ENCODE measurements at regions not wholly inside any gene's neighbourhood (a gene's known extent, or its start where the extent isn't known, plus 50 kb on each side); places are given as distances from the start of the nearest gene placed in this dataset.

GRCh38 chr10:130875116-130875515 is 436.4 kb downstream of the TCERG1L start:
- no peak for DNase-seq
- no peaks in the 10 kb centered on the region for H3K36me3 Mint-ChIP-seq (ENCODE audit: low read depth)
- no peaks in the 10 kb centered on the region for H3K9me3 Mint-ChIP-seq
- intact Hi-C loops (cut with micrococcal nuclease): no loop called here
- H3K27me3 Mint-ChIP-seq (ENCODE audit: low read depth): peaks cover 6% of the 10 kb centered on the region
- H3K4me3 Mint-ChIP-seq: no peak overlapping the region
- H3K4me1 Mint-ChIP-seq (ENCODE audit: low read depth): peaks cover 2% of the 10 kb centered on the region
- H3K27ac Mint-ChIP-seq: no peak overlapping the region
- CTCF ChIA-PET: interaction anchor here (0.5 kb wide), 1 partner anchor 955 kb away, joined by 3 read pairs; no protein-coding TSS in a partner anchor

DNA sequence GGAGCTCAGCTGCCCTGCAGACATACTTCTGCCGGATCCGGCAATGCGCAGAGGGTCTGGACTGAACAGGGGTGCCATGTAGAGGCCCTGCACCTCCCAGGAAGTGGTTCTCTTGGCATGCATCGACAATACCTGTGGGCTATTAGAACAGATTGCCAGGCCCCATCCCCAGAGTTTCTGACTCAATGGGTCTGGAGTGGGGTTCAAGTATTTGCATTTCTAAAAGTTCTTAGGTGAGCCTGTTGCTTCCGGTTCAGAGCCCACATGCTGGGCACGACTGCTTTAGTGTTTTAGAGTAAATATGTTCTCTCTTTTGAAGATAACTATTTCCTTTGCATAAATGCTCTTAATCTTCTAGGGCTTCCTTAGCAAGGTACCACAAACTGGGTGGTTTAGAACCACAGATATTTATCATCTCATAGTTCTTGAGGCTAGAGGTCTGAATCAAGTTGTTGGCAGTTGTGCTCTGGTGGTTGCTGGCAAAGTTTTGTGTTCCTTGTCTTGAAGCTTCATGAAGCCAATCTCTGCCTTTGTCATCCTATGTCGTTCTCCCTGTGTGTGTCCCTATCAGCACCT is 435.5 kb downstream of the TCERG1L start:
- H3K4me3 Mint-ChIP-seq: no peak overlapping the region
- H3K4me1 Mint-ChIP-seq (ENCODE audit: low read depth): peaks cover 2% of the 10 kb centered on the region
- intact Hi-C loops (cut with micrococcal nuclease): no loop called here
- no peak for DNase-seq
- peaks cover 6% of the 10 kb centered on the region for H3K27me3 Mint-ChIP-seq (ENCODE audit: low read depth)
- H3K27ac Mint-ChIP-seq: no peak overlapping the region
- CTCF ChIA-PET: no interaction called here
- no peaks in the 10 kb centered on the region for H3K36me3 Mint-ChIP-seq (ENCODE audit: low read depth)
- no peaks in the 10 kb centered on the region for H3K9me3 Mint-ChIP-seq

DNA sequence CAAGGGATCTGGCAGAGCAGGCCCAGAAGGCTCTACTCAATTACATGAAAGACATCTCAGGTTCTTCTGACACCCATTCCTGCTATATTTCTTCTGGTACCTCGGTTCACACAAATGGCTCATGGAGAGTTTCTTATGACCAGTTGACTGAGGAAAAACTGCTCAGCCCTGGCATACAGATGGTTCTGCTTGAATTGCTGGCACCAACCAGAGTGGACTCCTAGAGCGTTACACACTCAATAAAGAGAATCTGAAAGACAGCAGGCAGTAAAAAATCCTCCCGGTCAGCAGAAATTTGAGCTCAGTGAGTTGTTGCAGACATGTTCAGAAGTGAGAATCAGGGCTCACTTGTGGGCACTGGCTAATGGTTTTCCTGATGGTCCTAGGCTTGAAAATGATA is 434.4 kb downstream of the TCERG1L start:
- intact Hi-C loops (cut with micrococcal nuclease): no loop called here
- H3K27ac Mint-ChIP-seq: no peak overlapping the region
- H3K9me3 Mint-ChIP-seq: no peaks in the 10 kb centered on the region
- CTCF ChIA-PET: no interaction called here
- no peak overlapping the region for H3K4me3 Mint-ChIP-seq
- peaks cover under 1% of the 10 kb centered on the region for H3K27me3 Mint-ChIP-seq (ENCODE audit: low read depth)
- H3K4me1 Mint-ChIP-seq (ENCODE audit: low read depth): peaks cover 2% of the 10 kb centered on the region
- DNase-seq: no peak
- no peaks in the 10 kb centered on the region for H3K36me3 Mint-ChIP-seq (ENCODE audit: low read depth)

DNA sequence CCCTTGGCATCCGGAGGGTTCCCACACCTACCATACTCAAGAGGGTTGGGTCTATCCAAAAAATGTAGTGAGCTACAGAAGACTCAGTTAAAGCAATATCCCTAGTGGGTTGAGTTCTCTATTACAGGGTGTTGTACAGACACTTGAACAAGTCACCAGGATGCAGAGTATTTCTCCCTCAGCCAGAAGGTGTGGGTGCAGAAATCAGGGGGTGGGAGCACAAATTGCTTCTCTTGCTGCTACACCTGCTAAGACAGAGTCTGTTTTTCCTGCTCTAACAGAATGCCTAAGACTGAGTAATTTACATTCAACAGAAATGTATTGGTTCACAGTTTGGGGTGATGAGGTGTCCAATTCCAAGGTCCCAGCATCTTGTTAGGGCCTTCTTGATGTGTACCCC is 433.4 kb downstream of the TCERG1L start:
- H3K36me3 Mint-ChIP-seq (ENCODE audit: low read depth): no peaks in the 10 kb centered on the region
- DNase-seq: no peak
- peaks cover 2% of the 10 kb centered on the region for H3K4me1 Mint-ChIP-seq (ENCODE audit: low read depth)
- intact Hi-C loops (cut with micrococcal nuclease): no loop called here
- no peak overlapping the region for H3K27ac Mint-ChIP-seq
- no peaks in the 10 kb centered on the region for H3K27me3 Mint-ChIP-seq (ENCODE audit: low read depth)
- H3K9me3 Mint-ChIP-seq: no peaks in the 10 kb centered on the region
- no peak overlapping the region for H3K4me3 Mint-ChIP-seq
- CTCF ChIA-PET: no interaction called here

DNA sequence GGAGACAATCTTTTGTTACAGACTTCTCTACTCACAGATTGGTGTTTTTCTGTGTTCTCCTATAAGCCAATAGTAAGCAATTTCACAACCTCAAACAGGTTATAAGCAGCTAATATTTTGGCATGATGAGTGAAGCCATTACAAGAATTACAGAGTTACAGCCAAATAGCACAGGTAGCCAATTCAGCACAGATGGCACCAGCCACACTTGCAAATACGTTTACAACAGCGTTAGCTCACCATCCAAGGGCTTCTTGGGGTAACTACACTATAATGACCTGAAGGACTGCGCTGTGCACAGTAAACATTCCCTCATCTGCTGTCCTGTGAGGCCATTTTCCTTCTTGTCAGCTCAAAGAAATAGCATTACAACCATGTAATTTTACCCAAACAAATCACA is 428.6 kb downstream of the TCERG1L start:
- H3K36me3 Mint-ChIP-seq (ENCODE audit: low read depth): no peaks in the 10 kb centered on the region
- H3K9me3 Mint-ChIP-seq: no peaks in the 10 kb centered on the region
- DNase-seq: no peak
- H3K4me3 Mint-ChIP-seq: no peak overlapping the region
- H3K27me3 Mint-ChIP-seq (ENCODE audit: low read depth): peaks cover 7% of the 10 kb centered on the region
- CTCF ChIA-PET: no interaction called here
- no peak overlapping the region for H3K27ac Mint-ChIP-seq
- intact Hi-C loops (cut with micrococcal nuclease): no loop called here
- H3K4me1 Mint-ChIP-seq (ENCODE audit: low read depth): no peaks in the 10 kb centered on the region

- DNase-seq: no peak
- intact Hi-C loops (cut with micrococcal nuclease): no loop called here
- CTCF ChIA-PET: no interaction called here
- peaks cover 7% of the 10 kb centered on the region for H3K27me3 Mint-ChIP-seq (ENCODE audit: low read depth)
- H3K27ac Mint-ChIP-seq: no peak overlapping the region
- no peak overlapping the region for H3K4me3 Mint-ChIP-seq
- H3K4me1 Mint-ChIP-seq (ENCODE audit: low read depth): peaks cover 2% of the 10 kb centered on the region
- H3K36me3 Mint-ChIP-seq (ENCODE audit: low read depth): no peaks in the 10 kb centered on the region
- no peaks in the 10 kb centered on the region for H3K9me3 Mint-ChIP-seq
Measured at GRCh38 chr10:130884456-130884855, 427.1 kb downstream of the TCERG1L start.

DNA sequence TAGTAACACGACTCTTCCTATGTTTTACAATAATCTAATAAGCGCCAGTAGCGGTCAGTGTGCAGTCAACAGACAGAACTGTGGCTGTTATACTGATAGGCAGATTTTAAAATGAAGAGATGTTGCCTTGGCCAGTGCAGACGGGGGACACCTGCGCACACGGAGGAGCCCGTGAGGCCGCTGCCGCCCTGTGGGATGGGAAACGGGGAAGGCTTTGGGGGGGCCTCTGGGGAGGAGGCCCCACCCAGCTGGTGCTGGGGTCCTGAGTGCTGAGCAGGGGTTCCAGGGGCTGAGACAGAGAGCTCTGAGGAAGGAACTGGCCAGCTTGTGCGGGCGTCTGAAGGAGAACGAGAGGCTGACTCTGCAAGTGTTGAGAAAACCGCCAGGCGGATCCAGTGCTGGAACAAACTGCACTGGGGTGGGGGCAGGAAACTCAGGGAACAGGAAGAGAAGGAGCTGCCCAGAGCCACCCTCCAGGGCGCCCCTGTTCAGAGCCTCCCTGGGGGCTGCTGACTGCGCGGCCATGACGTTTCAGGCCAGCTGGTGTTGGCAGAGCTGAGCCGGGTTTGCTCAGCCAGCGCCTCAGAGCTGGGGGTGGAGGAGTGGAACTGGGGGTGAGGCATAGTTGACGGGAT is 426.4 kb downstream of the TCERG1L start:
- Mint-ChIP-seq H3K9me3 (no peaks in the 10 kb centered on the region), H3K36me3 (ENCODE audit: low read depth) (no peaks in the 10 kb centered on the region)
- intact Hi-C loops (cut with micrococcal nuclease): no loop called here

DNA sequence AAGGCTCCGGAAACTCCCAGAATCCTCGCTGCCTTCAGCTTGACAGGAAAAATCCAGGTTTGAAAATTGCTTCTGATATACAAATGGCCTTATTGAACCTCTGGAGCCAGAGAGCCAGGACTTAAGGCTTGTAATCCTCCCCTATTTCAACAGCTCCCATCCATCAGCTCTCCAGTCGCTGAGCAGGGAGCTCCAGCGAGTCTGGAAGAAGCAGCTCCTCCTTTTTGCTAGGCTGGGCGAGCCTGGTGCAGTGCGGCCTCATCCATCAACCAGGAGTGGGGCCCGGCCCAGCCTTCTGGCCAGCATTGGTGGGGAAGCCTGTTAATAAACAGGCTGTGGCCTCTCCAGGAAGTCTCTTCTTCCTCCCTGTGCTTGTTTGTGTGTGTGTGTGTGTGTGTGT is 424.4 kb downstream of the TCERG1L start:
- H3K9me3 Mint-ChIP-seq: no peaks in the 10 kb centered on the region
- CTCF ChIA-PET: interaction anchor here (0.7 kb wide), 1 partner anchor 1592 kb away, joined by 4 read pairs; no protein-coding TSS in a partner anchor
- peaks cover 7% of the 10 kb centered on the region for H3K27me3 Mint-ChIP-seq (ENCODE audit: low read depth)
- peaks cover 2% of the 10 kb centered on the region for H3K4me1 Mint-ChIP-seq (ENCODE audit: low read depth)
- intact Hi-C loops (cut with micrococcal nuclease): no loop called here
- no peaks in the 10 kb centered on the region for H3K36me3 Mint-ChIP-seq (ENCODE audit: low read depth)
- no peak overlapping the region for H3K4me3 Mint-ChIP-seq
- H3K27ac Mint-ChIP-seq: no peak overlapping the region
- DNase-seq: no peak

More for the DNA sequence above, 426.4 kb downstream of the TCERG1L start:
- H3K27ac Mint-ChIP-seq: no peak overlapping the region
- no peak overlapping the region for H3K4me3 Mint-ChIP-seq
- peaks cover 7% of the 10 kb centered on the region for H3K27me3 Mint-ChIP-seq (ENCODE audit: low read depth)
- DNase-seq: no peak
- CTCF ChIA-PET: no interaction called here
- H3K4me1 Mint-ChIP-seq (ENCODE audit: low read depth): peaks cover 2% of the 10 kb centered on the region

GRCh38 chr10:130888493-130888892 is 423.0 kb downstream of the TCERG1L start:
- Mint-ChIP-seq H3K9me3 (no peaks in the 10 kb centered on the region), H3K4me1 (ENCODE audit: low read depth) (peaks cover 2% of the 10 kb centered on the region), H3K27ac (no peak overlapping the region), H3K27me3 (ENCODE audit: low read depth) (peaks cover 7% of the 10 kb centered on the region), H3K36me3 (ENCODE audit: low read depth) (no peaks in the 10 kb centered on the region), H3K4me3 (no peak overlapping the region)
- intact Hi-C loops (cut with micrococcal nuclease): no loop called here
- DNase-seq: no peak
- CTCF ChIA-PET: no interaction called here

- Mint-ChIP-seq H3K9me3 (no peaks in the 10 kb centered on the region), H3K36me3 (ENCODE audit: low read depth) (no peaks in the 10 kb centered on the region), H3K4me3 (no peak overlapping the region), H3K4me1 (ENCODE audit: low read depth) (peaks cover 2% of the 10 kb centered on the region), H3K27me3 (ENCODE audit: low read depth) (peaks cover 7% of the 10 kb centered on the region), H3K27ac (no peak overlapping the region)
- intact Hi-C loops (cut with micrococcal nuclease): no loop called here
- no peak for DNase-seq
- CTCF ChIA-PET: no interaction called here
Measured at GRCh38 chr10:130889240-130889639, 422.3 kb downstream of the TCERG1L start.

- Mint-ChIP-seq H3K4me1 (ENCODE audit: low read depth) (peaks cover 2% of the 10 kb centered on the region), H3K9me3 (no peaks in the 10 kb centered on the region), H3K27me3 (ENCODE audit: low read depth) (peaks cover 7% of the 10 kb centered on the region), H3K4me3 (no peak overlapping the region), H3K27ac (no peak overlapping the region), H3K36me3 (ENCODE audit: low read depth) (no peaks in the 10 kb centered on the region)
- intact Hi-C loops (cut with micrococcal nuclease): no loop called here
- no peak for DNase-seq
- CTCF ChIA-PET: no interaction called here
Measured at GRCh38 chr10:130889780-130890179, 421.7 kb downstream of the TCERG1L start.

- Mint-ChIP-seq H3K9me3 (no peaks in the 10 kb centered on the region), H3K4me3 (no peak overlapping the region), H3K4me1 (ENCODE audit: low read depth) (peaks cover 2% of the 10 kb centered on the region), H3K27me3 (ENCODE audit: low read depth) (peaks cover 4% of the 10 kb centered on the region), H3K36me3 (ENCODE audit: low read depth) (no peaks in the 10 kb centered on the region), H3K27ac (no peak overlapping the region)
- no peak for DNase-seq
- CTCF ChIA-PET: no interaction called here
- intact Hi-C loops (cut with micrococcal nuclease): no loop called here
Measured at GRCh38 chr10:130891066-130891465, 420.5 kb downstream of the TCERG1L start.

- Mint-ChIP-seq H3K4me3 (no peak overlapping the region), H3K9me3 (no peaks in the 10 kb centered on the region), H3K4me1 (ENCODE audit: low read depth) (peaks cover under 1% of the 10 kb centered on the region), H3K27me3 (ENCODE audit: low read depth) (no peaks in the 10 kb centered on the region), H3K27ac (no peak overlapping the region), H3K36me3 (ENCODE audit: low read depth) (no peaks in the 10 kb centered on the region)
- intact Hi-C loops (cut with micrococcal nuclease): no loop called here
- CTCF ChIA-PET: no interaction called here
- DNase-seq: no peak
Measured at GRCh38 chr10:130894471-130894870, 417.1 kb downstream of the TCERG1L start.
